IMR-90 (cell line): ENCODE measurements at regions not wholly inside any gene's neighbourhood (a gene's known extent, or its start where the extent isn't known, plus 50 kb on each side); places are given as distances from the start of the nearest gene placed in this dataset.

Experiments used
- ATAC-seq: fragments of 200-7000 bp; cut with Tn5 transposase; 2 replicates; pipeline ENCODE4 v1.9.1; 2020; ENCODE audit warnings: low read depth, mild to moderate bottlenecking, moderate library complexity
- BruUV-seq: library from RNA; stranded (reverse); fragments of 400-500 nt; replicated peaks from 2 replicates; lab custom pipeline; 2021; lab: Mats Ljungman, UMichigan
- CTCF ChIA-PET: fragments of 300-600 bp; formaldehyde crosslinking; extraction: SDS; loops from one replicate; lab custom pipeline; 2021; ENCODE audit warnings: antibody characterized with exemption; lab: Yijun Ruan, JAX
- POLR2A ChIA-PET: fragments of 300-600 bp; sonication (Branson Sonifier 250); formaldehyde crosslinking; loops from one replicate; lab custom pipeline; 2022; ENCODE audit warnings: antibody characterized with exemption; ENCODE audit not compliant: unreplicated experiment; lab: Charles Lee
- DNase-seq: peaks from one replicate; pipeline ENCODE4 v3.0.0; 2013
- H2AFZ ChIP-seq: replicated peaks from 2 replicates; pipeline ENCODE3; 2013; ENCODE audit warnings: low read length, mild to moderate bottlenecking; ENCODE audit not compliant: poor library complexity
- H2AK5ac ChIP-seq: 2 replicates; pipeline ENCODE4 v1.6.1; 2013; ENCODE audit warnings: low read depth, low read length, inconsistent platforms
- H2AK9ac ChIP-seq: replicated peaks from 2 replicates; pipeline ENCODE3; 2013; ENCODE audit warnings: mild to moderate bottlenecking, low read depth, low read length, moderate library complexity; ENCODE audit not compliant: poor library complexity
- H2BK120ac ChIP-seq: 2 replicates; pipeline ENCODE4 v1.6.1; 2013; ENCODE audit warnings: low read depth, low read length, inconsistent platforms
- H2BK15ac ChIP-seq: 3 replicates; pipeline ENCODE4 v1.6.1; 2013; ENCODE audit warnings: low read depth, low read length, inconsistent platforms
- H2BK20ac ChIP-seq: 2 replicates; pipeline ENCODE4 v1.6.1; 2013; ENCODE audit warnings: low read depth, mild to moderate bottlenecking, inconsistent platforms, low read length, moderate library complexity
- H2BK5ac ChIP-seq: 2 replicates; pipeline ENCODE4 v1.6.1; 2013; ENCODE audit warnings: mild to moderate bottlenecking, low read depth, low read length, inconsistent platforms; ENCODE audit not compliant: poor library complexity, severe bottlenecking
- H3K14ac ChIP-seq: replicated peaks from 2 replicates; pipeline ENCODE4 v1.6.1; 2013; ENCODE audit warnings: low read depth, low read length, inconsistent platforms
- H3K18ac ChIP-seq: 2 replicates; pipeline ENCODE4 v1.6.1; 2013; ENCODE audit warnings: low read depth, low read length, control low read depth
- H3K23ac ChIP-seq: 2 replicates; pipeline ENCODE4 v1.6.1; 2013; ENCODE audit warnings: low read depth, low read length, inconsistent platforms
- H3K27ac ChIP-seq: 2 replicates; pipeline ENCODE4 v1.5.1; 2013; ENCODE audit warnings: mild to moderate bottlenecking, control low read depth, low read length; ENCODE audit not compliant: insufficient read depth
- H3K27me3 ChIP-seq: 2 replicates; pipeline ENCODE4 v1.6.1; 2013; ENCODE audit warnings: low read length; ENCODE audit not compliant: control insufficient read depth, insufficient read depth
- H3K36me3 ChIP-seq: 2 replicates; pipeline ENCODE4 v1.6.1; 2013; ENCODE audit warnings: low read length, mixed read lengths; ENCODE audit not compliant: control insufficient read depth, insufficient read depth
- H3K4ac ChIP-seq: 2 replicates; pipeline ENCODE4 v1.6.1; 2013; ENCODE audit warnings: low read depth, low read length, inconsistent platforms
- H3K4me1 ChIP-seq: 2 replicates; pipeline ENCODE4 v1.6.1; 2013; ENCODE audit warnings: low read length, mixed read lengths; ENCODE audit not compliant: control insufficient read depth, insufficient read depth
- H3K4me2 ChIP-seq: 2 replicates; pipeline ENCODE4 v1.6.1; 2013; ENCODE audit warnings: low read depth, mild to moderate bottlenecking, control low read depth, low read length, moderate library complexity
- H3K4me3 ChIP-seq: 2 replicates; pipeline ENCODE4 v1.5.1; 2013; ENCODE audit warnings: low read depth, mild to moderate bottlenecking, control low read depth, low read length, moderate library complexity; ENCODE audit not compliant: insufficient read depth
- H3K56ac ChIP-seq: 2 replicates; pipeline ENCODE4 v1.6.1; 2013; ENCODE audit warnings: low read length, inconsistent platforms; ENCODE audit not compliant: insufficient read depth; ENCODE audit errors: extremely low read depth
- H3K79me1 ChIP-seq, 2 experiments: 2 replicates each; pipeline ENCODE4 v1.6.1; 2013; ENCODE audit warnings: low read length in 2 of 2, inconsistent platforms in 1 of 2, low read depth in 1 of 2
- H3K9ac ChIP-seq: 2 replicates; pipeline ENCODE4 v1.6.1; 2013; ENCODE audit warnings: low read depth, low read length, control low read depth
- H3K9me1 ChIP-seq: 2 replicates; pipeline ENCODE4 v1.6.1; 2013; ENCODE audit warnings: low read length, inconsistent platforms; ENCODE audit not compliant: insufficient read depth
- H3K9me3 ChIP-seq: 2 replicates; pipeline ENCODE4 v1.6.1; 2013; ENCODE audit warnings: low read length; ENCODE audit not compliant: control insufficient read depth, insufficient read depth
- H4K20me1 ChIP-seq: 2 replicates; pipeline ENCODE4 v1.6.1; 2013; ENCODE audit warnings: low read length, inconsistent platforms; ENCODE audit not compliant: insufficient read depth
- H4K5ac ChIP-seq: 2 replicates; pipeline ENCODE4 v1.6.1; 2013; ENCODE audit warnings: mild to moderate bottlenecking, low read depth, low read length, control low read depth
- H4K8ac ChIP-seq, 2 experiments: 2 replicates each; pipeline ENCODE4 v1.6.1; 2013; ENCODE audit warnings: low read depth in 2 of 2, low read length in 2 of 2, control low read depth in 1 of 2, inconsistent platforms in 1 of 2
- H4K91ac ChIP-seq: 2 replicates; pipeline ENCODE4 v1.6.1; 2013; ENCODE audit warnings: low read depth, low read length, inconsistent platforms; ENCODE audit not compliant: insufficient read depth
- BHLHE40 ChIP-seq: fragments of 150-350 bp; IDR thresholded peaks from 2 replicates; pipeline ENCODE4 v1.6.1; 2016; ENCODE audit warnings: mild to moderate bottlenecking, low read depth, low read length
- CHD1 ChIP-seq: IDR thresholded peaks from 2 replicates; pipeline ENCODE4 v1.6.1; 2012; ENCODE audit warnings: low read depth, low read length, improper control_type of control experiment
- ELK1 ChIP-seq: fragments of 150-350 bp; IDR thresholded peaks from 2 replicates; pipeline ENCODE4 v1.6.1; 2016; ENCODE audit warnings: low read depth, mild to moderate bottlenecking, low read length, moderate library complexity, borderline replicate concordance
- FOS ChIP-seq: fragments of 150-350 bp; IDR thresholded peaks from 2 replicates; pipeline ENCODE4 v1.6.1; 2016; ENCODE audit warnings: low read depth, low read length
- MAFK ChIP-seq: IDR thresholded peaks from 2 replicates; pipeline ENCODE4 v1.6.1; 2012; ENCODE audit warnings: low read depth, low read length, improper control_type of control experiment
- MXI1 ChIP-seq: IDR thresholded peaks from 2 replicates; pipeline ENCODE4 v1.6.1; 2012; ENCODE audit warnings: low read depth, mild to moderate bottlenecking, low read length, moderate library complexity, borderline replicate concordance
- NFE2L2 ChIP-seq: fragments of 150-350 bp; IDR thresholded peaks from 2 replicates; pipeline ENCODE4 v1.6.1; 2016; ENCODE audit warnings: low read depth, mild to moderate bottlenecking, low read length
- POLR2A ChIP-seq: IDR thresholded peaks from 2 replicates; pipeline ENCODE4 v1.6.1; 2012; ENCODE audit warnings: mild to moderate bottlenecking, low read depth, low read length
- RAD21 ChIP-seq: IDR thresholded peaks from 2 replicates; pipeline ENCODE4 v1.6.1; 2012; ENCODE audit warnings: low read length, improper control_type of control experiment
- RCOR1 ChIP-seq: IDR thresholded peaks from 2 replicates; pipeline ENCODE4 v1.6.1; 2012; ENCODE audit warnings: mild to moderate bottlenecking, low read length, improper control_type of control experiment; ENCODE audit not compliant: insufficient replicate concordance
- RFX5 ChIP-seq: IDR thresholded peaks from 2 replicates; pipeline ENCODE4 v1.8.0; 2012; ENCODE audit warnings: low read depth, mild to moderate bottlenecking, low read length, moderate library complexity
- SMC3 ChIP-seq: fragments of 150-350 bp; IDR thresholded peaks from 2 replicates; pipeline ENCODE4 v1.6.1; 2016; ENCODE audit warnings: low read depth, mild to moderate bottlenecking, antibody characterized with exemption, low read length, moderate library complexity
- WGBS, 2 experiments: methylation state at CpG; one replicate each; pipeline versions ENCODE4 v1.1.5 to v1.1.7; 2013; ENCODE audit warnings: missing lambda C conversion rate in 2 of 2; ENCODE audit not compliant: insufficient read length in 1 of 2; ENCODE audit errors: extremely low coverage in 2 of 2; 5-methylcytosine and 5-hydroxymethylcytosine counted together
- dilution Hi-C: fragments of 300-500 bp; cut with HindIII; formaldehyde crosslinking; loops from one replicate; pipeline ENCODE4 v1.14.3; 2018; ENCODE audit warnings: low sequenced_read_pairs; ENCODE audit not compliant: unreplicated experiment
- in situ Hi-C: fragments of 300-500 bp; cut with MboI; formaldehyde crosslinking; loops from 3 replicates; pipeline ENCODE4 v1.14.3; 2019; ENCODE audit warnings: low sequenced_read_pairs, inconsistent platforms, mixed read lengths
- intact Hi-C: fragments of 100-400 bp; cut with micrococcal nuclease; formaldehyde crosslinking; loops from 2 replicates; pipeline ENCODE4 v1.10.0; 2022

DNA sequence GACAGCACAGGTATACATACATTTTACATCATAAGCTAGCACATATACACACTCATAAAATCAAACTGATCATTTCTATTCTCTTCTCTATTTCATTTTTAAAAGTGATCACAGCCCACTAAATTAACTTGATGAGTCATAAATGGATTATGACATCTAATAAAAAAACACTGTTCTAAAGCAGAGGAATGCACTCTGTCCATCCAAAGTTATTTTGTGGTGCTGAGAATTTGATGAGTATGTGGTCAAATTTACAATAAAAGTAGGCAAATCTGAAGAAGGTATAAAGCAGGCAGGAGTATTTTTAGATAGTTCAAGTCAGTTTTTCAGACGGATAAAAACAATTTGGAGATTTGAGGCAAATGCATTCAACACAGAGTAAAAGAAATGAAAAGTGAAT, 104.4 kb downstream of the NOL4 start:
- Histone ChIP-seq H2AK5ac (no peak overlapping the region), H2AK9ac (no peak overlapping the region), H4K91ac (no peak overlapping the region), H3K9me1 (no peaks in the 10 kb centered on the region), H2BK120ac (no peak overlapping the region), H3K4me2 (no peak overlapping the region), H3K56ac (no peak overlapping the region), H3K4me1 (no peaks in the 10 kb centered on the region), H3K4me3 (no peak overlapping the region), H3K36me3 (no peaks in the 10 kb centered on the region), H3K9ac (no peak overlapping the region), H2AFZ (no peak overlapping the region), H4K20me1 (no peaks in the 10 kb centered on the region), H4K5ac (no peak overlapping the region), H4K8ac (no peak overlapping the region), H3K4ac (no peak overlapping the region), H3K14ac (no peak overlapping the region), H2BK15ac (no peak overlapping the region), H2BK5ac (no peak overlapping the region), H3K27ac (no peak overlapping the region), H2BK20ac (no peak overlapping the region), H3K18ac (no peak overlapping the region), H3K79me1 (no peaks in the 10 kb centered on the region), H3K27me3 (no peaks in the 10 kb centered on the region), H3K9me3 (no peaks in the 10 kb centered on the region), H3K23ac (no peak overlapping the region)
- WGBS, 2 experiments = 83% methylated on average over 1 of the region's 1 CpG; no CpG with 5 or more reads in 1 of the 2 experiments
- ATAC-seq (no peak), DNase-seq (no peak)
- TF ChIP-seq RFX5 (no peak), SMC3 (no peak), MXI1 (no peak), RCOR1 (no peak), RAD21 (no peak), BHLHE40 (no peak), MAFK (no peak), FOS (no peak), NFE2L2 (no peak), CHD1 (no peak), ELK1 (no peak), POLR2A (no peak)
- POLR2A ChIA-PET = no interaction called here
- BruUV-seq = no TSS peak
- intact Hi-C loops (loop anchor here (5.0 kb wide), 2 partner anchors 527 to 542 kb away; no protein-coding TSS in a partner anchor), dilution Hi-C loops (no loop called here), in situ Hi-C loops (loop anchor here (10.0 to 25.0 kb wide), 2 partner anchors 205 to 667 kb away; no protein-coding TSS in a partner anchor)
- CTCF ChIA-PET = no interaction called here
